Neural progenitor cell (in vitro differentiated cells): ENCODE measurements at regions not wholly inside any gene's neighbourhood (a gene's known extent, or its start where the extent isn't known, plus 50 kb on each side); places are given as distances from the start of the nearest gene placed in this dataset.

Experiments
- DNase-seq: peaks from one replicate; pipeline ENCODE4 v3.0.0-alpha.2; 2016; ENCODE audit warnings: low spot score
- H2AFZ ChIP-seq: fragments of 200-600 bp; sonication (generic); replicated peaks from 2 replicates; pipeline ENCODE4 v1.6.1; 2016; ENCODE audit warnings: antibody characterized with exemption
- H3F3A ChIP-seq: fragments of 200-600 bp; sonication (generic); 2 replicates; pipeline ENCODE4 v1.6.1; 2016; ENCODE audit warnings: antibody characterized with exemption, low read depth
- H3K27ac ChIP-seq: fragments of 200-600 bp; sonication (generic); 2 replicates; pipeline ENCODE4 v1.5.1; 2016; ENCODE audit warnings: mild to moderate bottlenecking
- H3K27me3 ChIP-seq: fragments of 200-600 bp; sonication (generic); 2 replicates; pipeline ENCODE4 v1.6.1; 2016; ENCODE audit warnings: mild to moderate bottlenecking, moderate library complexity
- H3K36me3 ChIP-seq: fragments of 200-600 bp; sonication (generic); 2 replicates; pipeline ENCODE4 v1.5.1; 2016
- H3K4me1 ChIP-seq: fragments of 200-600 bp; sonication (generic); 2 replicates; pipeline ENCODE4 v1.6.1; 2016; ENCODE audit warnings: mixed run types
- H3K4me2 ChIP-seq: fragments of 200-600 bp; sonication (generic); 2 replicates; pipeline ENCODE4 v1.6.1; 2016
- H3K4me3 ChIP-seq: fragments of 200-600 bp; sonication (generic); 2 replicates; pipeline ENCODE4 v1.5.1; 2016
- H3K79me2 ChIP-seq: fragments of 200-600 bp; sonication (generic); 2 replicates; pipeline ENCODE4 v1.6.1; 2016; ENCODE audit warnings: low read depth
- H3K9ac ChIP-seq: fragments of 200-600 bp; sonication (generic); 2 replicates; pipeline ENCODE4 v1.6.1; 2016
- H3K9me3 ChIP-seq: fragments of 200-600 bp; sonication (generic); 2 replicates; pipeline ENCODE4 v1.5.1; 2016; ENCODE audit warnings: low read depth
- H4K20me1 ChIP-seq: fragments of 200-600 bp; sonication (generic); 2 replicates; pipeline ENCODE4 v1.6.1; 2016; ENCODE audit warnings: low read depth
- H3K27ac Mint-ChIP-seq: 3 replicates; pipeline ENCODE4 v1.8.0; 2021; ENCODE audit warnings: mixed read lengths
- H3K27me3 Mint-ChIP-seq: 2 replicates; pipeline ENCODE4 v1.8.0; 2022; ENCODE audit warnings: low read depth, mild to moderate bottlenecking, inconsistent platforms, moderate library complexity, mixed read lengths; ENCODE audit not compliant: insufficient read depth
- H3K36me3 Mint-ChIP-seq: 3 replicates; pipeline ENCODE4 v1.8.0; 2021; ENCODE audit warnings: mixed read lengths
- H3K4me1 Mint-ChIP-seq: 3 replicates; pipeline ENCODE4 v1.8.0; 2021; ENCODE audit warnings: mixed read lengths
- H3K4me3 Mint-ChIP-seq: 3 replicates; pipeline ENCODE4 v1.8.0; 2021; ENCODE audit warnings: mild to moderate bottlenecking, moderate library complexity, mixed read lengths
- H3K9me3 Mint-ChIP-seq: 3 replicates; pipeline ENCODE4 v1.8.0; 2020; ENCODE audit warnings: mixed read lengths
- EZH2 ChIP-seq: fragments of 200-600 bp; sonication (generic); IDR thresholded peaks from 2 replicates; pipeline ENCODE4 v1.6.1; 2017; ENCODE audit warnings: antibody characterized with exemption, mild to moderate bottlenecking, moderate library complexity
- EZH2phosphoT487 ChIP-seq: fragments of 200-600 bp; sonication (generic); IDR thresholded peaks from 2 replicates; pipeline ENCODE4 v1.6.1; 2017; ENCODE audit warnings: antibody characterized with exemption
- TF ChIP-seq, protein P1 (sequence below): fragments of 200-600 bp; sonication (generic); IDR thresholded peaks from 2 replicates; pipeline ENCODE4 v1.5.1; 2017; ENCODE audit warnings: antibody characterized with exemption, mild to moderate bottlenecking

DNA sequence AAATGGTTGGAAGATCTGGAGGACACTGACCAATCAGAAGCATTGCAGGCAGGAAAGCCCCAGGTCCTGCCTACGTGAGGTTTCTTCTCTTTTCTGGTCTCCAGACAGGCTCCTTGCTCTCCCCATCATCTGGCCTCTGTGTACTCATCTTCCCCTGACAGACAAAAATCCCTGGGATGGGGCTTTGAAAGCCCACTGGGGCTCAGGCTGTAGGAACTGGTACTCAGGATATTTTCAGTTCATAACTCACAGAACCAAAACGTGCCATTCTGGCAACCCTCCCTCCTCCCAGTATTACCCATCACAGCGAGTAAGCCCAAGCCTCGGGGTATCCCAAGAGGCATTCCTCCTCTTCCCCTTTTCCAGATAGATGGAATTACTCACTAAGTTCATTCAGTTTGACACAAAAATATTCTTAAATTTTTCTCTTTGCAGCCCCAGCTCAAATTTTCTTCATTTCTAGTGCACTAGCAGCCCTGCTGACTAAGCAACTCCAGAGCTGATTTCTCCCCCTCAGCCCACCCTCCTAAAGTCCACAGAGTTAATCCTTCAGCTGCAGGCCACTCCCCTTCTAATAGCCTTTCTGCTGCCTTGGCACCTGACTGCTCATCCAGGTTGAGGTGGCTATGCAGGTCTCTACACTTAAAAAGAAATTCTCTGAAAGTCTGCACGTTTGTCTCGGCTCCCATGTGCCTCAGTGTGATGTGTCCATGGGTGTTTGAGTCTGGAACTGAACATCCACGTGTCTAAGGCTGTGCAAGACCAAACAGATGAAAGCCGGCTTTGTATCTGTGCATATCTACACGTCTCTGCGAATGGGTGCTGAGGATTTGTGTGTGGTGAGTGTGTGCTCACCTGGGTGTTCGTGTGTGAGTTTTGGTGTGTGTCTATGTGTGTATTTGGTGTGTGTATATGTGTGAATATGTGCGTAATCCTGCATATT, 331.4 kb downstream of the CCSER2 start:
- no peaks in the 10 kb centered on the region for H3K79me2 ChIP-seq
- Mint-ChIP-seq H3K4me3 (peak overlapping the region; percentile 5), H3K9me3 (no peaks in the 10 kb centered on the region), H3K27ac (peak overlapping the region; percentile 1), H3K27me3 (no peaks in the 10 kb centered on the region), H3K36me3 (no peaks in the 10 kb centered on the region), H3K4me1 (peaks cover 11% of the 10 kb centered on the region)
- H3K4me1 ChIP-seq, result peaks cover 13% of the 10 kb centered on the region
- H3K36me3 ChIP-seq, result no peaks in the 10 kb centered on the region
- peak overlapping the region; percentile 35 for H3K4me2 ChIP-seq
- no peaks in the 10 kb centered on the region for H3K27me3 ChIP-seq
- no peak overlapping the region for H3K9ac ChIP-seq
- no peaks in the 10 kb centered on the region for H3K9me3 ChIP-seq
- H3F3A ChIP-seq, result peaks cover 4% of the 10 kb centered on the region
- H2AFZ ChIP-seq, result no peak overlapping the region
- TF ChIP-seq, protein P1, sequence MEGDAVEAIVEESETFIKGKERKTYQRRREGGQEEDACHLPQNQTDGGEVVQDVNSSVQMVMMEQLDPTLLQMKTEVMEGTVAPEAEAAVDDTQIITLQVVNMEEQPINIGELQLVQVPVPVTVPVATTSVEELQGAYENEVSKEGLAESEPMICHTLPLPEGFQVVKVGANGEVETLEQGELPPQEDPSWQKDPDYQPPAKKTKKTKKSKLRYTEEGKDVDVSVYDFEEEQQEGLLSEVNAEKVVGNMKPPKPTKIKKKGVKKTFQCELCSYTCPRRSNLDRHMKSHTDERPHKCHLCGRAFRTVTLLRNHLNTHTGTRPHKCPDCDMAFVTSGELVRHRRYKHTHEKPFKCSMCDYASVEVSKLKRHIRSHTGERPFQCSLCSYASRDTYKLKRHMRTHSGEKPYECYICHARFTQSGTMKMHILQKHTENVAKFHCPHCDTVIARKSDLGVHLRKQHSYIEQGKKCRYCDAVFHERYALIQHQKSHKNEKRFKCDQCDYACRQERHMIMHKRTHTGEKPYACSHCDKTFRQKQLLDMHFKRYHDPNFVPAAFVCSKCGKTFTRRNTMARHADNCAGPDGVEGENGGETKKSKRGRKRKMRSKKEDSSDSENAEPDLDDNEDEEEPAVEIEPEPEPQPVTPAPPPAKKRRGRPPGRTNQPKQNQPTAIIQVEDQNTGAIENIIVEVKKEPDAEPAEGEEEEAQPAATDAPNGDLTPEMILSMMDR, result no peak
- TF ChIP-seq EZH2, result no peak
- TF ChIP-seq EZH2phosphoT487, result no peak
- DNase-seq, result peak; percentile 51
- H3K4me3 ChIP-seq, result no peak overlapping the region
- no peak overlapping the region for H3K27ac ChIP-seq
- H4K20me1 ChIP-seq, result no peaks in the 10 kb centered on the region

DNA sequence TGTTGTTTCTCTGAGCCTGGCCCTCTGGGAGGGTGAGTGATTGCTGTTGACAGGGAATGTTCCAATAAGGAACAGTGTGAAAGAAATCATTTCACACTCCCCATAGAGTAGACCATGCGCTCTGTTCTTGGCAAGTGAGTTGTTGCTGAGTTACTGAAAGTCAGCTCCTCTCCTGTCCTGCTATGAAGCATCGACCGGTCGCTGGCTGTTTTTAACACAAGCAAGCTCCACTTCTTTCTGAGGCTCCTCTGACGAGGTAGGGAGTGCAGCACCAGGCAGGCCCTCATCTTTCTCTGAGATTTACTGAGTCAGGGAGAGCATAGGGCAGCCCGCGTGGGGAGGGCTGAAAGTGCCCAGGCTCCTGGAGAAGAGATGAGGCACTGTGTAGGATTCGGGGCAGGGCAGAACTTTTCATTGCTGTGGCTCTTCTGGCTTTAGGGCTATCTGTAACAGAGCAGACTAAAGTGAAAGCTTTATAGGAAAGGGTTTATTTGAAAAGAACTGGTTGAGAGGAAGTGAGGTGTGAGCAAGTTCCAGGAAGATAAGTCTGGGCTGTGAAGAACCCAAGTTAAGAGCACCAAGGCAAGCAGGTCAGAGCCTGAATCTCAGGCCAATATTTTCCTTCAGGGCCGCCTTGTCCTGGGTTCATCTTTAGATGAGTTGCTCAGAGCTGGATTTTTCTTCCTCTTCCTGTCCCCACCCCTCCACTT, 332.2 kb downstream of the CCSER2 start:
- no peak overlapping the region for H3K27ac ChIP-seq
- TF ChIP-seq EZH2phosphoT487 (no peak), EZH2 (no peak)
- TF ChIP-seq, protein P1, result no peak
- H3F3A ChIP-seq, result peaks cover 4% of the 10 kb centered on the region
- no peaks in the 10 kb centered on the region for H3K27me3 ChIP-seq
- Mint-ChIP-seq H3K27ac (peak overlapping the region; percentile 6), H3K27me3 (no peaks in the 10 kb centered on the region), H3K9me3 (no peaks in the 10 kb centered on the region), H3K36me3 (no peaks in the 10 kb centered on the region), H3K4me1 (peaks cover 11% of the 10 kb centered on the region), H3K4me3 (peak overlapping the region; percentile 5)
- H4K20me1 ChIP-seq, result no peaks in the 10 kb centered on the region
- no peaks in the 10 kb centered on the region for H3K36me3 ChIP-seq
- H3K4me1 ChIP-seq, result peaks cover 13% of the 10 kb centered on the region
- no peaks in the 10 kb centered on the region for H3K9me3 ChIP-seq
- no peak overlapping the region for H3K9ac ChIP-seq
- H3K4me2 ChIP-seq, result no peak overlapping the region
- no peak for DNase-seq
- no peak overlapping the region for H3K4me3 ChIP-seq
- no peak overlapping the region for H2AFZ ChIP-seq
- no peaks in the 10 kb centered on the region for H3K79me2 ChIP-seq

DNA sequence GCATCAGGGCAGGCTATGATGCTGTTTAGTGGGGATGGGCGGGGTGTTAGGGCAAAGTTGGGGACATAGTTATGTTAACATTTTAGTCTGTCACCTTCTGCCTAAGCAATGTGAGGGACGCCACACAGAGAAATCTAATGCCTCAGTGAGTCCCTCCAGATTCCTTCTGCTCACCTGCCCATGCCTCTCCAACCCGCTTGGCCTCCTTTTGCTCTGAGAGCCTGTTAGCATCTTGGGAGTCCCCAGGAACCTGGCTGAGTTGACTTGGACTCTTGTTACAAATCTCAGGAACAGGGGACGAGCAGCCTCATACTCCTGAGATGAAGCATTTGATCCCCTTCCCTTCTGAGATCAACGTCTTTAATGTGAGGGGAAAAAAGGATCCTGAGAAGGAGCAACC, 336.8 kb downstream of the CCSER2 start:
- Histone ChIP-seq H2AFZ (no peak overlapping the region), H3K4me2 (no peak overlapping the region), H3K9ac (no peak overlapping the region), H3K27me3 (no peaks in the 10 kb centered on the region), H3F3A (peaks cover under 1% of the 10 kb centered on the region), H3K9me3 (no peaks in the 10 kb centered on the region), H3K36me3 (no peaks in the 10 kb centered on the region), H3K27ac (no peak overlapping the region), H3K4me3 (no peak overlapping the region), H3K4me1 (peaks cover 5% of the 10 kb centered on the region), H4K20me1 (no peaks in the 10 kb centered on the region), H3K79me2 (no peaks in the 10 kb centered on the region)
- no peak for TF ChIP-seq EZH2phosphoT487
- no peak for TF ChIP-seq EZH2
- TF ChIP-seq, protein P1, result no peak
- Mint-ChIP-seq H3K9me3 (peaks cover 3% of the 10 kb centered on the region), H3K36me3 (no peaks in the 10 kb centered on the region), H3K4me1 (peaks cover 4% of the 10 kb centered on the region), H3K27me3 (peaks cover 3% of the 10 kb centered on the region), H3K4me3 (no peak overlapping the region), H3K27ac (no peak overlapping the region)
- no peak for DNase-seq
